HUES48 (cell line): ENCODE measurements at regions not wholly inside any gene's neighbourhood (a gene's known extent, or its start where the extent isn't known, plus 50 kb on each side); places are given as distances from the start of the nearest gene placed in this dataset.
"Not testable (repeated sequence)": the region's sequence is repeated elsewhere in the genome, so short reads cannot be mapped to it uniquely, and the experiment has no call there.

Experiments used
- H3K27ac ChIP-seq: one replicate; pipeline ENCODE4 v1.7.0; 2013; ENCODE audit warnings: low read depth, low read length, inconsistent platforms
- H3K27me3 ChIP-seq: 2 replicates; pipeline ENCODE4 v1.6.1; 2013; ENCODE audit warnings: mild to moderate bottlenecking, low read length; ENCODE audit not compliant: control insufficient read depth, insufficient read depth
- H3K36me3 ChIP-seq: 2 replicates; pipeline ENCODE4 v1.6.1; 2013; ENCODE audit warnings: low read length; ENCODE audit not compliant: control insufficient read depth, insufficient read depth
- H3K4me1 ChIP-seq: 2 replicates; pipeline ENCODE4 v1.6.1; 2013; ENCODE audit warnings: mild to moderate bottlenecking, low read length; ENCODE audit not compliant: control insufficient read depth, insufficient read depth
- H3K4me3 ChIP-seq: 2 replicates; pipeline ENCODE4 v1.5.1; 2013; ENCODE audit warnings: mild to moderate bottlenecking, low read depth, low read length
- H3K9ac ChIP-seq: 2 replicates; pipeline ENCODE4 v1.6.1; 2013; ENCODE audit warnings: mild to moderate bottlenecking, low read depth, low read length, moderate library complexity
- H3K9me3 ChIP-seq: 2 replicates; pipeline ENCODE4 v1.6.1; 2013; ENCODE audit warnings: low read length; ENCODE audit not compliant: control insufficient read depth, insufficient read depth

DNA sequence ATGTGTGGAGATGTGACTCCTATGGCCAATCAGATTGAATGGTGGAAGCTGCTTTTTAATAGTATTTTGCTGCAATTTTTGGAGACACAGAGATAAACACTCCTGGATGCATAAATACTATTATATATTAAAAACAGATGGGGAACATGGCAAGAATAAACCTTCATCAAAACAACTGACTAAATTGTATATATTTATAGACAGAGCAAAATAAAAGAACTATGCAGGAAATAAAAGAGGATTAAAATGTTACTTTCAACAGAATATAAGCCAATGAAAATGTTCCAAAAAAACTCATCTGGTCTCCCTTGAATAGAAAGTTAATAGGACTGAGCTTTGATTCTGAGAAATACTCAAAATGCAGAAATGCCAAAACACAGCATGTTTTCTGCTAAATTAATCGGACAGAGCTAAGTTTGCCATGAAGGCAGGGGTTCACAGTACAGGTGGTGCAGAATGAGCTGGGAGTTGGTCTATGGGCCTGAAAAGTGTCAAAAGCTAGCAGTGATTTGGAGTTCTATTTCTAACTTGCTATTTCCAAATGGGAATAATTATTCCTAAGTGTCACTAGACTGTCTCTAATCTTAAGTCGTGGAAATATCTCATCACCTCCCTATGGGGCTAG lies 227.2 kb downstream of the CNTN3 start:
- H3K4me1 ChIP-seq = 0 out of 2 replicates have a peak, but pooled peaks cover 7% of the 10 kb centered on the region
- no peaks in the 10 kb centered on the region for H3K27me3 ChIP-seq
- H3K4me3 ChIP-seq = no peak overlapping the region
- no peaks in the 10 kb centered on the region for H3K9me3 ChIP-seq
- no peaks in the 10 kb centered on the region for H3K36me3 ChIP-seq
- H3K27ac ChIP-seq = no peak overlapping the region
- H3K9ac ChIP-seq = no peak overlapping the region

DNA sequence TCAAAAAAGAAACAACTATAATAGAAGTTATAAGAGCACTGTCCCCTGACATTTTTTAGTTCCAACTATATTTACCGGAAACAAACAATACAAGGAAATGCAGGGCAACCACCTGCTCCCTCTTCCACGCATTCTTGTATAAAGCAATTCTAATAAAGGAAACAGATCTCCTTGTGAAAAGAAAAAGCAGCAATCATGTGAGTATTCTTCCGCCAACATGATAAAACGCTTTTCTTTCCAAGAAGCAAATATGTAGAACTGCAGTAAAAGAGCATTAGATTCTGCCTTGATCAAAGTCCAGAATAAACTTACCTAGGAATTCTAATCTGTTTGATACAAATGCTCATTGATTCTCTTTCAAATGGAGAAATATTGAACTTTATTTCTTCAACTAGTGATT lies 230.3 kb downstream of the CNTN3 start:
- Histone ChIP-seq H3K4me3 (no peak overlapping the region), H3K9ac (no peak overlapping the region), H3K9me3 (no peaks in the 10 kb centered on the region), H3K27me3 (no peaks in the 10 kb centered on the region), H3K27ac (no peak overlapping the region), H3K4me1 (no peaks in the 10 kb centered on the region), H3K36me3 (no peaks in the 10 kb centered on the region)

DNA sequence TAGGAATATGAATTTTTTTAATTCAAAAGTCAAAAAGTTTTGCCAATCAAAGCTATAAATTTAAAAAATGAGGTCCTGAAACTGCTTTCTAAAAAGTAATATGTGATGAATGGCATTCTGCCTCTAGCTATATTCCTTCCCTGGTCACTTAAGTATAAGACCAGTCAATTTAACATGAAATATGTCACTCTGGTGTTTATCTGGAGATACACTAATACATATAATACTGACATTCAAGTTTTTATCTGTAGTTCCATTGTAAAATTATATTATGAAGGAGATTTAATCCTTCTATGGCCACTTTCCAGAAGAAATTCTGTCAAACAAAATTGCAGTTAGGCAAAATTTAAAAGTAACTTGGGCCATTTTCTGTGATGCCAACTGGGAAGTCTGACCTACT lies 236.8 kb downstream of the CNTN3 start:
- no peaks in the 10 kb centered on the region; the same call in 1 of the 2 replicates for H3K4me1 ChIP-seq
- no peak overlapping the region for H3K27ac ChIP-seq
- H3K9me3 ChIP-seq = 0 out of 2 replicates have a peak, but pooled peaks cover 5% of the 10 kb centered on the region
- no peaks in the 10 kb centered on the region for H3K36me3 ChIP-seq
- H3K27me3 ChIP-seq = no peaks in the 10 kb centered on the region
- no peak overlapping the region for H3K9ac ChIP-seq
- no peak overlapping the region for H3K4me3 ChIP-seq

DNA sequence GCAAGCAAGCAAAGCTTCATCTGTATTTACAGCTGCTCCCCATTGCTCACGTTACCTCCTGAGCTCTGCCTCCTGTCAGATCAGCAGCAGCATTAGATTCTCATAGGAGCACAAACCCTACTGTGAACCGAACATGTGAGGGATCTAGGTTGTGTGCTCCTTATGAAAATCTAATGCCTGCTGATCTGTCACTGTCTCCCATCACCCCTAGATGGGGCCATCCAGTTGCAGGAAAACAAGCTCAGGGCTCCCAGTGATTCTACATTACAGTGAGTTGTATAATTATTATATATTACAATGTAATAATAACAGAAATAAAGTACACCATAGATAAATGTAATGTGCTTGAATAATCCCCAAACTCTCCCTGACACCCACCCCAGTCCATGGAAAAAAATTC lies 238.1 kb downstream of the CNTN3 start:
- not testable (repeated sequence) for H3K9ac ChIP-seq, H3K4me3 ChIP-seq, H3K4me1 ChIP-seq, H3K36me3 ChIP-seq, H3K9me3 ChIP-seq, H3K27ac ChIP-seq, H3K27me3 ChIP-seq

- H3K36me3 ChIP-seq = no peaks in the 10 kb centered on the region
- 0 out of 2 replicates have a peak, but pooled peaks cover 5% of the 10 kb centered on the region for H3K9me3 ChIP-seq
- no peak overlapping the region for H3K27ac ChIP-seq
- no peak overlapping the region for H3K4me3 ChIP-seq
- no peak overlapping the region for H3K9ac ChIP-seq
- H3K27me3 ChIP-seq = no peaks in the 10 kb centered on the region
- H3K4me1 ChIP-seq = no peaks in the 10 kb centered on the region; the same call in 1 of the 2 replicates
These were observed 238.8 kb downstream of the CNTN3 start for GRCh38 chr3:74375653-74376052.

GRCh38 chr3:74372743-74373142 lies 241.7 kb downstream of the CNTN3 start:
- Histone ChIP-seq H3K27ac (no peak overlapping the region), H3K4me1 (no peaks in the 10 kb centered on the region), H3K27me3 (no peaks in the 10 kb centered on the region), H3K9ac (no peak overlapping the region), H3K4me3 (no peak overlapping the region), H3K36me3 (no peaks in the 10 kb centered on the region), H3K9me3 (0 out of 2 replicates have a peak, but pooled peaks cover 5% of the 10 kb centered on the region)

- Histone ChIP-seq H3K27me3 (no peaks in the 10 kb centered on the region), H3K4me1 (no peaks in the 10 kb centered on the region), H3K4me3 (no peak overlapping the region), H3K9ac (no peak overlapping the region), H3K27ac (no peak overlapping the region), H3K9me3 (no peaks in the 10 kb centered on the region), H3K36me3 (no peaks in the 10 kb centered on the region)
These were observed 244.1 kb downstream of the CNTN3 start for GRCh38 chr3:74370342-74370741.

DNA sequence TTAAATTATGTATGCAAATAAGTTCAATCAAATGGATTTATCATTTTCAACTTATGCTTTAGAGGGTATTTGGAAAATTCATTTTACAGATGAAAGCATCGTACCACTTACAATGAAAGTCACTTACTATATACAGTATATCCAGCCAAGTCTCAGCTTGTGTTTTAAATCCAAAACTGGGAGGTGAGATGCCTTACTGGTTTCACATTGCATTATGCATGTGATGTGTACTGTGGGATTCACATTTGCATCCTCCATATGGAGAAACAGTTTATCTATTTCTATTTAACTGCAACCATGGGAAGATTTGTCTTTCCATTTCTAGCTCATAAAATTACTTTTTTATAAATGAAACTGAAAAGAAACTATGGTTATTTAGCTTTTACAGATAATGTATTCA lies 248.1 kb downstream of the CNTN3 start:
- Histone ChIP-seq H3K4me1 (no peaks in the 10 kb centered on the region), H3K36me3 (no peaks in the 10 kb centered on the region), H3K9me3 (no peaks in the 10 kb centered on the region), H3K27me3 (no peaks in the 10 kb centered on the region), H3K9ac (no peak overlapping the region), H3K4me3 (no peak overlapping the region), H3K27ac (no peak overlapping the region)

GRCh38 chr3:74363346-74363745 lies 251.1 kb downstream of the CNTN3 start:
- no peak overlapping the region for H3K9ac ChIP-seq
- H3K4me3 ChIP-seq = no peak overlapping the region
- no peaks in the 10 kb centered on the region for H3K36me3 ChIP-seq
- H3K9me3 ChIP-seq = no peaks in the 10 kb centered on the region
- H3K27me3 ChIP-seq = no peaks in the 10 kb centered on the region
- H3K27ac ChIP-seq = no peak overlapping the region
- H3K4me1 ChIP-seq = no peaks in the 10 kb centered on the region

- Histone ChIP-seq H3K36me3 (no peaks in the 10 kb centered on the region), H3K9ac (no peak overlapping the region), H3K9me3 (no peaks in the 10 kb centered on the region), H3K27ac (no peak overlapping the region), H3K4me1 (no peaks in the 10 kb centered on the region), H3K4me3 (no peak overlapping the region), H3K27me3 (no peaks in the 10 kb centered on the region)
These were observed 254.1 kb downstream of the CNTN3 start for GRCh38 chr3:74360406-74360805.

DNA sequence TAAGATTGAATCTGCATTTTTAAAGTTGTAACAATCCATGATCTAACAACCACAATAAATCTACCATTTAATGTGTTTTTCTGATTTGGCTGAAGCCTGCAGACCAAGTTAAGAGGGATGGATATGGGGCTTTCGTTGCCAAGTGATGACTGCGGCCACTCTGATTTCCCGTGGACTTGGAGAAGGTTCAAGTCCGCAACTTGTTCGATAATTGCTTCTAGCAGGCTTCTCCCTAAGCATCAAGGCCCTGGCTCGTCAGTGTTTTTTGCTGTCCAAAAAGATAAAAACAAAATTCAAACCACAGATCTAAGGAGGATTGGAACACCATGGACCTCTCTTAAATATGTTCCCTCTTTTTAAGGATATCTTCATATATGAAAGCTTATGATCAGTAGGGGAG lies 256.6 kb downstream of the CNTN3 start:
- Histone ChIP-seq H3K36me3 (no peaks in the 10 kb centered on the region), H3K4me3 (no peak overlapping the region), H3K27me3 (no peaks in the 10 kb centered on the region), H3K9me3 (no peaks in the 10 kb centered on the region), H3K9ac (no peak overlapping the region), H3K27ac (no peak overlapping the region), H3K4me1 (no peaks in the 10 kb centered on the region)
